K562 (cell line): ENCODE measurements at regions not wholly inside any gene's neighbourhood (a gene's known extent, or its start where the extent isn't known, plus 50 kb on each side); places are given as distances from the start of the nearest gene placed in this dataset.

Experiments
- ATAC-seq: fragments of 200-7000 bp; cut with Tn5 transposase; 3 replicates; pipeline ENCODE4 v1.9.1; 2020; ENCODE audit warnings: moderate library complexity
- BruUV-seq: library from RNA; stranded (reverse); fragments of 400-500 nt; replicated peaks from 2 replicates; lab custom pipeline; 2021; lab: Mats Ljungman, UMichigan
- CTCF ChIA-PET: fragments of 300-600 bp; formaldehyde crosslinking; extraction: SDS; loops from one replicate; lab custom pipeline; 2021; ENCODE audit warnings: low intra/inter-chr PET ratio; lab: Yijun Ruan, JAX
- POLR2A ChIA-PET: fragments of 300-600, 350-650 bp; sonication (Branson Sonifier 250); formaldehyde crosslinking; extraction: SDS; loops from one replicate; lab custom pipeline; 2021; ENCODE audit warnings: antibody characterized with exemption, inconsistent platforms; lab: Yijun Ruan, JAX
- DNase-seq, 4 experiments: peaks; one replicate each; pipeline versions ENCODE4 v3.0.0 to v3.0.0-alpha.2; 2011 to 2018; ENCODE audit warnings: low spot score in 3 of 4, mixed read lengths in 3 of 4; ENCODE audit errors: extremely low read depth in 1 of 4
- FAIRE-seq: peaks from 2 replicates; lab custom pipeline; 2011; peaks lifted over from hg19 to GRCh38; lab: Jason Lieb, UNC
- H2AFZ ChIP-seq: 2 replicates; pipeline ENCODE4 v1.6.0; 2011; ENCODE audit warnings: low read depth, low read length, control low read depth, inconsistent platforms
- H3K27ac ChIP-seq: fragments of 200-600 bp; 3 replicates; pipeline ENCODE4 v1.8.0; 2011; ENCODE audit warnings: low read depth, mild to moderate bottlenecking, control low read depth, inconsistent platforms, low read length, moderate library complexity, mixed read lengths; ENCODE audit errors: extremely low read depth
- H3K27me3 ChIP-seq, 2 experiments: fragments of 300-600 bp in 1 of 2; 2 replicates in 1 of 2; 3 replicates in 1 of 2; pipeline versions ENCODE4 v1.6.0 to v1.8.0; 2011; ENCODE audit warnings: inconsistent platforms in 2 of 2, low read length in 2 of 2, mild to moderate bottlenecking in 1 of 2, mixed read lengths in 1 of 2, moderate library complexity in 1 of 2; ENCODE audit not compliant: control insufficient read depth in 2 of 2, insufficient read depth in 2 of 2
- H3K36me3 ChIP-seq: fragments of 300-600 bp; 3 replicates; pipeline ENCODE4 v1.8.0; 2011; ENCODE audit warnings: mild to moderate bottlenecking, low read length, inconsistent platforms; ENCODE audit not compliant: control insufficient read depth, insufficient read depth
- H3K4me1 ChIP-seq, 2 experiments: fragments of 200-600 bp in 1 of 2; replicated peaks in 1 of 2; 2 replicates in 1 of 2; 3 replicates in 1 of 2; pipeline versions ENCODE4 v1.5.1 to v1.8.0; 2011; ENCODE audit warnings: inconsistent platforms in 2 of 2, low read length in 2 of 2, mild to moderate bottlenecking in 1 of 2, mixed read lengths in 1 of 2, moderate library complexity in 1 of 2; ENCODE audit not compliant: control insufficient read depth in 2 of 2, insufficient read depth in 2 of 2
- H3K4me2 ChIP-seq: 2 replicates; pipeline ENCODE4 v1.6.1; 2011; ENCODE audit warnings: low read length, control low read depth, inconsistent platforms, mixed read lengths; ENCODE audit not compliant: insufficient read depth
- H3K4me3 ChIP-seq: fragments of 200-600 bp; sonication (generic), shearing (Covaris generic); 2 replicates; pipeline ENCODE4 v1.5.1; 2016; ENCODE audit warnings: control low read depth, inconsistent platforms
- H3K79me2 ChIP-seq: fragments of 200-600 bp; 3 replicates; pipeline ENCODE4 v1.8.0; 2011; ENCODE audit warnings: low read length, inconsistent platforms; ENCODE audit not compliant: control insufficient read depth, insufficient read depth
- H3K9ac ChIP-seq, 2 experiments: 2 replicates each; pipeline versions ENCODE4 v1.6.0 to v1.6.1; 2011; ENCODE audit warnings: low read depth in 2 of 2, low read length in 2 of 2, control low read depth in 1 of 2, inconsistent platforms in 1 of 2, mild to moderate bottlenecking in 1 of 2, mixed read lengths in 1 of 2; ENCODE audit not compliant: insufficient read depth in 1 of 2
- H3K9me1 ChIP-seq: one replicate; pipeline ENCODE4 v1.6.0; 2011; ENCODE audit warnings: inconsistent platforms, mild to moderate bottlenecking, low read length, moderate library complexity; ENCODE audit not compliant: control insufficient read depth, insufficient read depth
- H3K9me3 ChIP-seq: replicated peaks from 2 replicates; pipeline ENCODE4 v1.5.1; 2011; ENCODE audit warnings: low read depth, low read length, inconsistent platforms; ENCODE audit not compliant: control insufficient read depth, insufficient read depth
- H4K20me1 ChIP-seq: replicated peaks from 2 replicates; pipeline ENCODE4 v1.6.1; 2011; ENCODE audit warnings: low read length, inconsistent platforms, mixed read lengths; ENCODE audit not compliant: control insufficient read depth, insufficient read depth
- BHLHE40 ChIP-seq: IDR thresholded peaks from 2 replicates; pipeline ENCODE4 v1.6.1; 2011; ENCODE audit warnings: low read length, improper control_type of control experiment
- CC2D1A ChIP-seq: fragments of 450-650 bp; IDR thresholded peaks from 2 replicates; pipeline ENCODE4 v1.6.1; 2017; ENCODE audit warnings: mild to moderate bottlenecking
- FIP1L1 ChIP-seq: fragments of 200-400 bp; formaldehyde crosslinking; IDR thresholded peaks from 2 replicates; pipeline ENCODE4 v1.6.1; 2018; ENCODE audit warnings: mild to moderate bottlenecking, low read depth, low read length; ENCODE audit not compliant: poor library complexity, severe bottlenecking
- HOMEZ ChIP-seq: fragments of 250-450 bp; sonication (Bioruptor Pico); IDR thresholded peaks from 2 replicates; pipeline ENCODE4 v1.4.0; 2020; ENCODE audit warnings: mild to moderate bottlenecking, moderate library complexity
- POLR2G ChIP-seq: fragments of 200-400 bp; formaldehyde crosslinking; IDR thresholded peaks from 2 replicates; pipeline ENCODE4 v1.6.1; 2017; ENCODE audit warnings: low read depth, mild to moderate bottlenecking, antibody characterized with exemption, low read length, moderate library complexity
- ZNF655 ChIP-seq: fragments of 250-450 bp; sonication (Bioruptor Pico); IDR thresholded peaks from 2 replicates; pipeline ENCODE4 v1.5.0; 2021
- WGBS: fragments of 100-300 bp; shearing (Covaris generic); methylation state at CpG from one replicate; pipeline ENCODE4 v1.1.6; 2016; ENCODE audit warnings: low coverage, mixed read lengths; ENCODE audit not compliant: insufficient coverage; ENCODE audit errors: missing lambda C conversion rate; 5-methylcytosine and 5-hydroxymethylcytosine counted together
- in situ Hi-C: fragments of 300-500 bp; cut with MboI; formaldehyde crosslinking; loops from 4 replicates; pipeline ENCODE4 v1.15.0; 2018; ENCODE audit warnings: inconsistent platforms, mixed read lengths
- intact Hi-C: fragments of 100-400 bp; cut with micrococcal nuclease; formaldehyde crosslinking; loops from 2 replicates; pipeline ENCODE4 v1.14.2; 2022

GRCh38 chr12:127526925-127527324 is 740.0 kb upstream of the TMEM132C start:
- no peak overlapping the region for H3K4me3 ChIP-seq
- FAIRE-seq (no peak), ATAC-seq (no peak), DNase-seq (no peak)
- no peaks in the 10 kb centered on the region for H3K4me1 ChIP-seq
- in situ Hi-C loops = no loop called here
- no peaks in the 10 kb centered on the region for H3K27me3 ChIP-seq
- H3K36me3 ChIP-seq = no peaks in the 10 kb centered on the region
- TF ChIP-seq ZNF655 (CRISPR knock-in tag) (no peak), HOMEZ (CRISPR knock-in tag) (no peak), FIP1L1 (no peak), POLR2G (no peak), BHLHE40 (no peak), CC2D1A (no peak)
- intact Hi-C loops = no loop called here
- no peak overlapping the region for H2AFZ ChIP-seq
- no peaks in the 10 kb centered on the region for H4K20me1 ChIP-seq
- H3K79me2 ChIP-seq = no peaks in the 10 kb centered on the region
- WGBS = 0% methylated on average over 3 of the region's 3 CpGs
- H3K9me3 ChIP-seq = no peaks in the 10 kb centered on the region
- H3K9me1 ChIP-seq = no peaks in the 10 kb centered on the region
- no TSS peak for BruUV-seq
- no peak overlapping the region for H3K4me2 ChIP-seq
- H3K9ac ChIP-seq = no peak overlapping the region
- no peak overlapping the region for H3K27ac ChIP-seq
- CTCF ChIA-PET = no interaction called here
- POLR2A ChIA-PET = no interaction called here
